ENCODE measurements at regions not wholly inside any gene's neighbourhood (a gene's known extent, or its start where the extent isn't known, plus 50 kb on each side); places are given as distances from the start of the nearest gene placed in this dataset.

GRCh38 chr6:5898102-5898501 lies 108.6 kb downstream of the NRN1 start:
- H3K27ac Mint-ChIP-seq = no peak overlapping the region
- no peaks in the 10 kb centered on the region for H3K4me1 Mint-ChIP-seq
- peaks cover 5% of the 10 kb centered on the region for H3K27me3 Mint-ChIP-seq (ENCODE audit: low read depth)
- TF ChIP-seq NFATC4 (CRISPR knock-in tag; IDR thresholded peaks at IDR 0.05) (no peak), ZNF121 (CRISPR knock-in tag; IDR thresholded peaks at IDR 0.05) (no peak), ERG (CRISPR knock-in tag; IDR thresholded peaks at IDR 0.05) (no peak), ZNF423 (CRISPR knock-in tag; IDR thresholded peaks at IDR 0.05) (no peak), MXD4 (CRISPR knock-in tag; IDR thresholded peaks at IDR 0.05; ENCODE audit: borderline replicate concordance) (no peak), NR3C1 (CRISPR knock-in tag; conservative IDR thresholded peaks at IDR 0.05; ENCODE audit: low read depth) (no peak), ZNF138 (CRISPR knock-in tag; conservative IDR thresholded peaks at IDR 0.05) (no peak), ETV6 (CRISPR knock-in tag; IDR thresholded peaks at IDR 0.05) (no peak), IRF1 (CRISPR knock-in tag; IDR thresholded peaks at IDR 0.05) (no peak), ESRRA (CRISPR knock-in tag; IDR thresholded peaks at IDR 0.05; ENCODE audit: borderline replicate concordance) (no peak), TEAD4 (CRISPR knock-in tag; IDR thresholded peaks at IDR 0.05) (no peak), ZNF219 (CRISPR knock-in tag; IDR thresholded peaks at IDR 0.05; ENCODE audit: borderline replicate concordance) (no peak), JAZF1 (CRISPR knock-in tag; IDR thresholded peaks at IDR 0.05) (no peak), ZNF232 (CRISPR knock-in tag; IDR thresholded peaks at IDR 0.05) (no peak), SMAD4 (CRISPR knock-in tag; IDR thresholded peaks at IDR 0.05) (no peak), JUN (CRISPR knock-in tag; IDR thresholded peaks at IDR 0.05) (no peak)
- TF ChIP-seq, protein P1, sequence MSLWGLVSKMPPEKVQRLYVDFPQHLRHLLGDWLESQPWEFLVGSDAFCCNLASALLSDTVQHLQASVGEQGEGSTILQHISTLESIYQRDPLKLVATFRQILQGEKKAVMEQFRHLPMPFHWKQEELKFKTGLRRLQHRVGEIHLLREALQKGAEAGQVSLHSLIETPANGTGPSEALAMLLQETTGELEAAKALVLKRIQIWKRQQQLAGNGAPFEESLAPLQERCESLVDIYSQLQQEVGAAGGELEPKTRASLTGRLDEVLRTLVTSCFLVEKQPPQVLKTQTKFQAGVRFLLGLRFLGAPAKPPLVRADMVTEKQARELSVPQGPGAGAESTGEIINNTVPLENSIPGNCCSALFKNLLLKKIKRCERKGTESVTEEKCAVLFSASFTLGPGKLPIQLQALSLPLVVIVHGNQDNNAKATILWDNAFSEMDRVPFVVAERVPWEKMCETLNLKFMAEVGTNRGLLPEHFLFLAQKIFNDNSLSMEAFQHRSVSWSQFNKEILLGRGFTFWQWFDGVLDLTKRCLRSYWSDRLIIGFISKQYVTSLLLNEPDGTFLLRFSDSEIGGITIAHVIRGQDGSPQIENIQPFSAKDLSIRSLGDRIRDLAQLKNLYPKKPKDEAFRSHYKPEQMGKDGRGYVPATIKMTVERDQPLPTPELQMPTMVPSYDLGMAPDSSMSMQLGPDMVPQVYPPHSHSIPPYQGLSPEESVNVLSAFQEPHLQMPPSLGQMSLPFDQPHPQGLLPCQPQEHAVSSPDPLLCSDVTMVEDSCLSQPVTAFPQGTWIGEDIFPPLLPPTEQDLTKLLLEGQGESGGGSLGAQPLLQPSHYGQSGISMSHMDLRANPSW (CRISPR knock-in tag; conservative IDR thresholded peaks at IDR 0.05; ENCODE audit: low read depth) = no peak
- TF ChIP-seq, protein P2, sequence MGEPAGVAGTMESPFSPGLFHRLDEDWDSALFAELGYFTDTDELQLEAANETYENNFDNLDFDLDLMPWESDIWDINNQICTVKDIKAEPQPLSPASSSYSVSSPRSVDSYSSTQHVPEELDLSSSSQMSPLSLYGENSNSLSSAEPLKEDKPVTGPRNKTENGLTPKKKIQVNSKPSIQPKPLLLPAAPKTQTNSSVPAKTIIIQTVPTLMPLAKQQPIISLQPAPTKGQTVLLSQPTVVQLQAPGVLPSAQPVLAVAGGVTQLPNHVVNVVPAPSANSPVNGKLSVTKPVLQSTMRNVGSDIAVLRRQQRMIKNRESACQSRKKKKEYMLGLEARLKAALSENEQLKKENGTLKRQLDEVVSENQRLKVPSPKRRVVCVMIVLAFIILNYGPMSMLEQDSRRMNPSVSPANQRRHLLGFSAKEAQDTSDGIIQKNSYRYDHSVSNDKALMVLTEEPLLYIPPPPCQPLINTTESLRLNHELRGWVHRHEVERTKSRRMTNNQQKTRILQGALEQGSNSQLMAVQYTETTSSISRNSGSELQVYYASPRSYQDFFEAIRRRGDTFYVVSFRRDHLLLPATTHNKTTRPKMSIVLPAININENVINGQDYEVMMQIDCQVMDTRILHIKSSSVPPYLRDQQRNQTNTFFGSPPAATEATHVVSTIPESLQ (CRISPR knock-in tag; IDR thresholded peaks at IDR 0.05) = no peak
- TF ChIP-seq, protein P3, sequence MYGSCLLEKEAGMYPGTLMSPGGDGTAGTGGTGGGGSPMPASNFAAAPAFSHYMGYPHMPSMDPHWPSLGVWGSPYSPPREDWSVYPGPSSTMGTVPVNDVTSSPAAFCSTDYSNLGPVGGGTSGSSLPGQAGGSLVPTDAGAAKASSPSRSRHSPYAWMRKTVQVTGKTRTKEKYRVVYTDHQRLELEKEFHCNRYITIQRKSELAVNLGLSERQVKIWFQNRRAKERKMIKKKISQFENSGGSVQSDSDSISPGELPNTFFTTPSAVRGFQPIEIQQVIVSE (CRISPR knock-in tag; IDR thresholded peaks at IDR 0.05; ENCODE audit: borderline replicate concordance) = no peak
- TF ChIP-seq, protein P4, sequence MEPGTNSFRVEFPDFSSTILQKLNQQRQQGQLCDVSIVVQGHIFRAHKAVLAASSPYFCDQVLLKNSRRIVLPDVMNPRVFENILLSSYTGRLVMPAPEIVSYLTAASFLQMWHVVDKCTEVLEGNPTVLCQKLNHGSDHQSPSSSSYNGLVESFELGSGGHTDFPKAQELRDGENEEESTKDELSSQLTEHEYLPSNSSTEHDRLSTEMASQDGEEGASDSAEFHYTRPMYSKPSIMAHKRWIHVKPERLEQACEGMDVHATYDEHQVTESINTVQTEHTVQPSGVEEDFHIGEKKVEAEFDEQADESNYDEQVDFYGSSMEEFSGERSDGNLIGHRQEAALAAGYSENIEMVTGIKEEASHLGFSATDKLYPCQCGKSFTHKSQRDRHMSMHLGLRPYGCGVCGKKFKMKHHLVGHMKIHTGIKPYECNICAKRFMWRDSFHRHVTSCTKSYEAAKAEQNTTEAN (CRISPR knock-in tag; IDR thresholded peaks at IDR 0.05) = no peak
- ChIA-PET POLR2A (no interaction called here), CTCF (interaction anchor here (1.7 kb wide), 1 partner anchor 11 kb away, joined by 3 read pairs; no protein-coding TSS in a partner anchor)
- peaks cover 4% of the 10 kb centered on the region for H3K9me3 Mint-ChIP-seq
- H3K36me3 Mint-ChIP-seq = peaks cover 3% of the 10 kb centered on the region; the same call in 1 of the 2 replicates
- ATAC-seq (no peak), DNase-seq (ENCODE audit: low spot score) (no peak)
- no peak overlapping the region for H3K4me3 Mint-ChIP-seq

Data from WTC11 (cell line).